GM21360 (cell line): ENCODE measurements at regions not wholly inside any gene's neighbourhood (a gene's known extent, or its start where the extent isn't known, plus 50 kb on each side); places are given as distances from the start of the nearest gene placed in this dataset.
A peak's percentile ranks its signal among the peaks of the same experiment; 100 is the strongest.

ENCODE experiments used
- ATAC-seq: cut with Tn5 transposase; IDR thresholded peaks from one replicate; pipeline ENCODE4 v1.9.1; 2021; ENCODE audit warnings: mild to moderate bottlenecking, moderate library complexity; ENCODE audit not compliant: unreplicated experiment

DNA sequence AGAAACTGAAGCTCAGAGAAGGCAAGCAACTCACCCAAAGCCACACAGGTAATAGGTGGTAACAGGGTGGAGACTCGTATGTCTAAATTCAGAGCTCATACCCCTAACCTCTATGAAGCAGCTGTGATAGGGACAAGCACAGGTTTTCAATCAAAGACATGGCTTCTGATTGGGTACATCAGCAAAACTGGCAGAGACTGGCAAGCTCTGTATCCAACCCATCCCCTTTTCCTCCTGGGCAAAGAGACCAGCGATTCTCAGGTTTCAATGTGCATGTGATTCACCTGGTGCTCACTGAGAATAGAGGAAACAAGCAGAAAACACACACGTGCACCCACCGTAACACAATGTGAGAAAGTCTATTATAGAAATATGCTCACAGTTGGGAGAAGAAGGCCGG is 153.0 kb downstream of the SMIM20 start:
- ATAC-seq, result no peak

DNA sequence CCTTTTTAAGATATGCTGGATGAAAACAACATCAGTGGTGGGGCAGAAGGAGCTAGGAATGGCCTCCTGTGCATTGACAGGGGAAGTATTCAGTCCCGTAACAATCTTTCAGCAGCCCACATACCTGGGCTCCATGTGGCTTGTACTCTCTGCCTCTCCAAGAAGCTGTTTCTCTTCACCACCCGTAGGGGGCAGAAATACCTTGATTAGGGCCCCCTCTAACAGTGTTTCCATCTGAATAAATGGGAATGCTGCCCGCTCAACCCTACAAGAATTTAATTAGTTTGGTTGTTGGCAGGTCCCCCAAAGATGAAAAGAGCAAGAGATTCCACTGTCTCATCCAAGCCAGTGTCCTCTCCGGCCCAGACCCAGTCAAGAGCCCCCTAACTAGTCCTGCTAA is 155.2 kb downstream of the SMIM20 start:
- ATAC-seq, result no peak

DNA sequence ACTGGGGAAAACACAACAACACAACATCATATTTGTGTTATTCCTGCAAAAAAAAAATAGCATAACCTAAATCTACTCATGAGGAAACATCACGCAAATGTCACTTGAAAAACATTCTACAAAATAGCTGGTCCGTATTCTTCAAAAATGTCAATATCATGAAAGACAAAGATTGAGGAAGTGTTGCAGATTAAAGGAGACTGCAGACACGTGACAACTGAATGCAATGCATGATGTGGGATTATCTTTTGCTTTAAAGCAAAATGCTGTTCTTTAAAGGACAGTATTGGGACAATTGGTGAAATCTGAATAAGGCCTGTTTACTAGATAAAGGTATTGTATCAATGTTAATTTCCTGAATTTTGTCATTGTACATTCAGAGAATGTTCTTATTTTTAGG is 157.7 kb downstream of the SMIM20 start:
- no peak for ATAC-seq

DNA sequence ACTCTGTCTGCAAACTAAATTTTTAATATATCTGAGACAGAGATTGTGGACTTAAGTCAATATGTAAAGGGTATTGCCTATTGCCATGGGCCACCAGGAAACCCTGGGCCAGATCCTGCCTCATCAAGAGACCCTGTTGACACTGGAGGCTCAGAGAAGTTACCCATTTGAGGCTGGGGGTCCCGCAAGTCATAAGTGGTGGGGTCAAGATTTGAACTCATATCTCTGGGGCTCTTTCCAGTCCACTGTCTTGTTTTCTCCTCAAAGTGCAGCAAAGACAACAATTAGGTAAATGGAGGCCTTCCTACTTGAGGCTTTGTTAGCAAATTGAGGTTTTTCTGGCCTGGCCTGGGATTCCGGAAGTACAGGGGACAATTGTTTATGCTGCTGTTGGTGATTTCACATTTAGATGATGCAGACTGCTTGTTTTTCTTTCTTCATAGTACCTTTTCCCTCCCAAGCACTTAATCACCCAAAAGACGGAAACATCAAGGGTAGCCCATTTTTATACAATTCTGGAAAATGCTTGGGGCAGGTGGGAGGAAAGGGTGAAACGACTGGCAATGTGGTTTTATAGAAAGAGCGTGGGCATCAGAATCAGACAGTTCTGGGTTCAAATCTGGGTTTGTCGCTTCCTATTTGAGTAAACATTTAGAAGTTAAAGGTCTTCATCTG is 160.0 kb downstream of the SMIM20 start:
- no peak for ATAC-seq

DNA sequence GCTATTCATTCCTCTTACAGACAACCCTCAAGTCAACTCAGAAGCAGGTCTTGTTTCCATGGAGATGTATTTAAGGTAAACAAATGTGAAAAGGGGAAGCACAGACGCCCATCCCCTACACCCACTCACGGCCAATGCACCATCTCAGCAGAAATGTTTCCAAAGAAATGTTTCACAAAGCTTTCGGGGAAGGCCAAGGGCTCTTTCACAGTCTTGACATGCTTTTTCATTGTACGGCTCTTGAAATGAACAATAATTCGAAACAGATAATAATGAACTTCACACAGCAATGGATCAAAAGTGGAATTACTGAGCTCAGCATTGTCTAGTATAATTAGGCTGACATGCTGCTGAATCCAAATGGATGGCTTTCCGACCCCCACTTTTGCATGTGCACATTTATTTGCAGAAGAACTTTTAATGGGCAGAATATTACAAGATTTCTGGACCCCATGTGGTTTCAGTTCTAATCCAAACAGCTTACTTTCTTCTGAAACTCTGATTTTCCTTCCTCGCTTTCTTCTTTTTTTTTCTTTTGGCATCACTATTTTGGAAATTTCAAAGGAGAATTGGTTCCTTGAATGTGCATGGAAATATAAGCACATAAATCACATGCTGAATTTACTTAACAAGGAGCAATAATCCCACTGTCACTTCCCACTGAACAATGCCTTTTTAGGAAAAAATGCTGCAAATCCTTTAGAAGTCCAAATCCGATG is 160.9 kb downstream of the SMIM20 start:
- ATAC-seq, result peak; percentile 82

DNA sequence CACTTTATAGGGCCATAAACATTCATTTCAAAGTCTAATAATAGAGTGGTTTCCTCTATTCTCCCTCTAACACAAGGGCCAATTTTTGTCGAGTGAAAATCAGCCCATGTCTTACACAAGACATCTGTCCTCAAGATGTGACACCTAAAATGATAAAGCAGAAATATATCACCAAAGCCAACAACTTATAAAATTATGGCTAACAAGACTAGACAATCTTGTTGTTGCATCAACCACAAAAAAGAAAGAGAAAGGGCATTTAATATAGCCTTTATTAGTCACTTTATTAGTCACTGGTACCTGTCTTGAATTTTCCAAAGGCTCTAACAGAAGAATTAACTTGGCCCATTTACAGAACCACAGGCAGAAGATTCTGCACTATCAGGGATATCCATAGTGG is 161.6 kb downstream of the SMIM20 start:
- ATAC-seq, result no peak

DNA sequence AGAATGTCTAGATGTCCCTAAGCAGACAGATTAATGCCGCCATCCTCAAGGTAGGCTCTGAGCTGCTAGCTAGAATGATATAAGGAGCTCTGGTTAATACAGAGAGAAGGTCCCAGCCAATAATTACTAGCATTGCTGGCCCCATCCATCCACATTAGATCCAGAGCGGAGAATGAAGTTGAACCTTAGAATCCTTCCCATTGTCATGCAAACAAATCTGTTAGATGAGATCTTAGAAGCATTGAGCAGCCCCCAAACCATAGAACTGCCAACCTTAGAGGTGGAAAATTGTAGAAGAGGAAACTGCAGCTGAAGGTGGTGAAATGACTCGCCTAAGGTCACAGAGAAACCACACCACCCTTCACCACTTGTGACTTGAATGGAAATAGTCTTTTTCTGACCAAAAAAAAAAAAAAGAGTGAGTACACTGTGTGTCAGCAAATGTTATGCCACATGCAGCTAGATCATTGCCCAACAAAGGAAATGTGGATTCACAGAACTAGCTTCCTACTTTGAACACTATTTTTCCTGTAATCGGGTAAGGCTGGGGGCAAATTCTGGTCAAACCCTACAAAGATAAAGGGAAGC is 162.1 kb downstream of the SMIM20 start:
- peak; percentile 74 for ATAC-seq

DNA sequence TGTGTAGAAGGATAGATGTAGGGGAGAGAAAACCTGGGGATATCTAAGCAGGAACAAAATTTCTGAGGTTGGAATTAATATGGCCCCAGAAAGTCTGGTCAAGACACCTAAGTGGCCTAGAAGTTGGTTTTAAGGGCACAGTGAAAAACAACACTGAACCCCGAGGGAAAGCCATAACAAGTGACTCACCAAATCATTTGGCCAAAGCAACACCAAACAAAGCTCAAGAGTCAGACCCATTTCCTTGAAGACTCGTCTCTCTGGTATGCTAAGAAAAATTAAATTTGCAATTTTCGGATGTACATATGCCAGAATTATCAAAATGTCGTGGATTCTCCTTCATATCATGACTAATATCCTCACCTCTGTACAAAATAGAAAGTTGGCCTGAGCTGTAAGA is 162.9 kb downstream of the SMIM20 start:
- no peak for ATAC-seq

DNA sequence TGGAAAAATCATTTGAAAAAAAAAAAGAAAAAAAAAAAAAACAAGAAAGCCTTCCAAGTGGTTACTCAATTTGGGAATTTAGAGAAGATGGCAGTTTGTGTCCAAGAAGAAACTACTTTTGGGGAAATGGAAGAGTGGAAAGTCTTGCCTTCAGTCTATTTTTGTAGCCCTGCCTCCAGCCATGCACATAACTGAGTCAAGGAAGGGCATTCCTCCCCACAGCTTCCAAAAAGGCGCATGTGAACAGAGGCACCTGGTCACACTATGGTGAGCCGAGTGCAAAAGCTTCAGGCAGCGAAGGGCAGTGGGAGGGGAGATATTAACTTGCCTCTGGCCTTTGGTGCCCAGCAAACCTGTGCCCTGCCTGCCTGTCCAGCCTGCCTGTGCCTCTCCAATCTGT is 163.7 kb downstream of the SMIM20 start:
- no peak for ATAC-seq

DNA sequence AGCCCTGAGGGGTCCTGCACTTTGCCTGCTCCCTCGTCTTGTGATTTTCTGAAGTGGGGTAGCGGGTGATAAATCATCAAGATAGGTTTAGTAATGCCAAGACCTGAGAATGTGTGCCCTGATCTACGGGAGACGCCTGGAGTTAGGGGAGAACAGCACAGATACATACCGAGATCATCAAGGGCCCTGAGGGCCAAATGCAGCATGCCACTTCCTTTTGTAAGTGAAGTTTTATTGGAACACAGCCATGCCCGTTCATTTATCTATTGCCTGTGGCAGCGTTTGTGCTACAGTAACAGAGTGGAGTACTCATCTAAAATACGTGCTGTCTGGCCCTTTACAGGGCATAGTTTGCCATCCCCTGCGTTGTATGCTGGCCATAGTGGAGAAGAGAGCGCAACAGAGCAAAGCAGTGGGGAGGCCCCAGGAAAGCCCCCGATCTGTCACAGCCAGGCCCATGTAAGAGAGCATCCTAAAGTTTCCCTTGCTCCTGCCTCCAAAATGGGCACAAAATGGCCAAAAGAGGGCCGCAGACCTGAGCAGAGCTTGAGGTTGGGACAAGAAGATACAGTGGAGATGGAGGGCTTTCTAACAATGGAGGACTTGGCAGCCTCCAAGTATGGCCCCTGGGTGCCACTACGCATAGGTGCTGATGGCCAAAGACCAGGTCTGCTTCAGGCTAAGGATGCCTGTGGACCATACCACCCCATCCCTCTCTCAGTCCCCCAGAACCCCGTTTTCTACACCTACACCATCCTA is 167.0 kb downstream of the SMIM20 start:
- ATAC-seq, result no peak

DNA sequence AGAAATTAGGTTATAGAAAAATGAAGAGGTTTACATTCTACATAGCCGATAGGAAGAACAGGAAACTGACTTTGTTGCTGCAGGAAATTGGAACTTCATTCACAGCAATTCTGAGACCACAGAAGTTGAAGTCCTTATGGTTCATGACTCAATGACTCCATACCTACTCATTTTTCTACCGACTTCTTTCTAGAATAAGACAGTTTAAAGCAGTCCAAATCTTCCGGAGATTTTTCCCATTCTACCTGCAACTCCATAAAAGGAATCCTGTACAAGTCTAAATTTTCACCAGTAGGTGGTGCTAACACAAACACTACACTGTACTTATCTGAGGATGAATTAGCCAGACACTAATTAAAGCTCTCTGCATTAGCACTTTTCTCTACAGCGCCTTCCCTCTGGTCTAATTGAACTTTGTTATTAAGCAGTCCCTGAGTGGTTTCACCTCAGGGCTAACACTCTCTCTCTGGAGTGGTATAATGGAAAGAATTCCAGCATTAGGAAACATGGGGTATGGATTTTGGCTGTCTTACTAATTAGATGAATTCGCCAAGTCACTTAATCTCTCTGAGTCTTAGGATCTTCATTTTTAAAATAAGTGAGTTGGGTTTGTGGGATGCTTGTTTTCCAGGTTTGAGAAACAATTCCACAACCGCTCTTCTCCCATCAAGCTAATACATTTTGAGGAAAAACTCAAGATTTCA is 167.9 kb downstream of the SMIM20 start:
- no peak for ATAC-seq

DNA sequence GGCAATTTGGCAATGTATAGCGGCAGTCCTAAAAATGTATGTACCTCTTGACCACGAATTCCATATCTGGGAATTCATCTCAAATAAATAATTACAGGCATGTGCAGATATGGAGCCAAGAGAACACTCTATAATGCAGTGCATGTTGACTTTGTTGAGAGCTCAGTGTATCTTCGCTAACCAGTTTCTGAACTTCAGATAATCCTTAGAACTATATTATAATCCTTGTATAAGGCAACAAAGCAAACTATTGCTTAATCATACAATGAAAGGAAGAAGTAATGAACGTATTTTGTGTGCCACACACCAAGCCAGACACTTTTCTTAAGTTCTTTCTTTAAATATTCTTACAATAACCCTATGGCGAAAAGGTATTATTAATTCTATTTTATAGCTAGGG is 168.5 kb downstream of the SMIM20 start:
- no peak for ATAC-seq

DNA sequence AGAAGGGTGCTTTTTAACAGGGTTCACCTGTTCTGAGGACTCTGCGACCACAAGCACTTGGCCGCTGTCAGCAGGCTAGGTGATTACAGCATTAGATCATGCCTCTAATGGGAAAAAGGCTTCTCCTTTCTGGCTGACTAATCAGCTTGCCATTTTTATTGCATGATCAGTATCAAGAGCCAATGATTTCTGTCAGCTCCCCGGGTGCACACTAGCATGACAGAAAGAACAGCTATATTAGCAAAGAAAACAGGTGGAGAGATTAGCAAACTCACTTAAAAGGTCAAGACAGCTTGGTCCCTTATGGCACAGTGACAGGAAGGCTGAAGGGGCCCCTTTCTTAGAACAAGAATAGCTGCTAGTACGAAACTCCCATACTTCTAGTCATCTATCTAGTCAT is 170.0 kb downstream of the SMIM20 start:
- peak; percentile 70 for ATAC-seq

DNA sequence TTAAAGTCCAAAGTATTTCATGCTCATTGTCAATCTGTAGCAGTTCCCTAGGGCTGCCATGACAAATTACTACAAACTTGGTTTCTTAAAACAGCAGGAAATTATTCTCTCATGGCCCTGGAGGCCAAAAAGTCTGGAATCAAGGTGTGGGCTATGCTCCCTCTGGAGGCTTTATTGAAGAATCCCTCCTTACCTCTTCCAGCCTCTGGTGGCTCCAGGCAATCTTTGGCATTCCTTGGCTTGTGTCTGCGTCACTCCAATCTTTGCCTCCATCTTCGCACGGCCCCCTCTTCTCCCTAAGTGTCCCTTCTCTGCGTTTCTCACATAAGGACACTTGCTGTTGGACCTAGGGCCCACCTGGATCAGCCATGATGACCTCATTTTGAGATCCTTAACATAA is 170.4 kb downstream of the SMIM20 start:
- ATAC-seq, result no peak

DNA sequence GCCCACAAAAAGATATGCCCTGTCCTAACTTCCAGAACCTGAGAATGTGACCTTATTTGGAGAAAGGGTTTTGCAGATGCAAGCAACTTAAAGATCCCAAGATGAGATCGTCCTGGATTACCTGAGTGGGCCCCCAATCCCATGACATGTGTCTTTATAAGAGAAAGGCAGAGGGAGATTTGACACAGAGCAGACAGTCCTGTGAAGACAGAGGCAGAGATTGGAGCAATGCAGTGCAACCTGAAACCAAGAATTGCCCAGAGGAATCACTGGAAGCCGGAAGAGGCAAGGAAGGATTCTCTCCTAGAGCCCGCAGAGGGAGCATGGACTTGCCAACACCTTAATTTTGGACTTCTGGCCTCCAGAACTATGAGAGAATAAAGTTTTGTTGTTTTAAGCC is 171.5 kb downstream of the SMIM20 start:
- ATAC-seq, result no peak

DNA sequence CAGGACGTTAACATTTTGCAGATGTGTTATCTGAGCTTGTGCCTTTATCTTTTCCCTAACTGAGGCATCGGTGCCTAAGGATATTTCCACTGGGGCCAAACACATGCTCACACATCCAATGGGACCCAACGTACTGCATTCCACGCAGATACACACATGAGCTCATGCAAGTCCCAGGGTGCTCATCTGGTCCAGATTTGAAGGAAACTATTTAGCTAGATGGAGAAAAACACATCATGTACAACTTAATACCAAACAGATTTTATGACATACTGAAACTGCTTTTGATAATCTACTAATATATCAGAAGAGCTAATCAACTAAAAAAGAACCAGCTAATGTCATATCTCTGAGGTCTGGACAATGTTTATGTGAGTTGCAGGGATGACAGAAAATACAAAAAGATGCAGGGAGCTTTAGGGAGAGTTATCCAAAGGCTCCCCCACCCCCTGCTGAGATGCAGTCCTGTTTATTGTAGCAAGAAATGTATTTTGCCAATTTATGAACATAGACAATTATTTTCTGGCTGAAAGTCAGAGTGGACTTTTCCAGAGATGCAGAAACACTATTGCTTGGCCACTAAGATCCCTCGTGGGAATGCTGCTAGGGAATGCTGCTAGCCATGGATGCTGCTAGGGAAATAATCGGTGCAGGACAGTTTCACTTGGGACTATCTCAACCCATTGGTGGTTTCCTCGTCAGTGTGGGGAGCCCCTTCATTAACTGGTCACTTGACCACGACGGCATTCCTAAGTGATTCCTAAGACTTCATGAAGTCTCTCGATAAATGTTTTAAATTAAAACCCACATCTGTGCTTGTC is 172.8 kb downstream of the SMIM20 start:
- no peak for ATAC-seq

DNA sequence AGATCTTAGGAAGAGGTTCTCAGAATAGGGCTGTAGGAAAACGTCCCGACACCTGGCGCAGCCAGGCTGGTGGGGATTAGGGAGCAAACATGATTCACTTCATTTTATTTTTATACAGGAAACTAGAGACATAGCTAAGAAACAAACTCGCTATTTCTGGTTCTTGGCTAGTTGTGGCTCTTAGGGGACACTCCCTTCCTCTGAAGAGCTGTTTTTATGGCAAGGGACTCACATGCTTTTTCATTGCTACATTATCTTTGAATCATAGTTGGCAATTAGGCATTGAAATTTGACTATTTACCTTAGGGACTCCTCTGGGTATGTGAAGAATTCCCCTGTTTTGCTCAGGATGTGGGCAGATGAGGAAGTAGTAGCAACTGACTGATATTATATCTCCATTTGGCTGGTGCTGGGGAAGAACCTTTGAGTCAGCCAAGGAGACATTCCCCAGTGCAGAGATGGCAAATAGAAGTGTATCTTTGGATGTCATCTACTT is 174.5 kb downstream of the SMIM20 start:
- ATAC-seq, result peak; percentile 57

DNA sequence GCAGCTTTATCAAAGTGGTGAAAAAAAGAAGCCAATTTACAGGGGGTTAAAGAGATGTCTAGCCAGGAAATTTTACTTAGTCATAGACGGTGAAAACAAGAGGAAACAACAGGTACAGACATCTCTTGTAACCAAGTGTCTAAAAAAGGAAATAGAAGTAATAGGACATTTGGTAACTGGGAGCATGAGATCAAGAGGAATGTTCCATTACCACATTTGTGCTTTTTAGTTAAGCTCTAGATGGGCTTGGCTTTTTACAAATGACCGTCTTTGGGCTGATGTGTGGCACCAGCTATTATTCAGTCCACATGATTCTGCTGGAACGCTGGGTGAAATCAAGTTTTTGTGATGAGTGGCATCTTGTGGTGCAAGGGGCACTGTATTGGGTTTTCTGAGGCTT is 179.5 kb downstream of the SMIM20 start:
- ATAC-seq, result no peak

DNA sequence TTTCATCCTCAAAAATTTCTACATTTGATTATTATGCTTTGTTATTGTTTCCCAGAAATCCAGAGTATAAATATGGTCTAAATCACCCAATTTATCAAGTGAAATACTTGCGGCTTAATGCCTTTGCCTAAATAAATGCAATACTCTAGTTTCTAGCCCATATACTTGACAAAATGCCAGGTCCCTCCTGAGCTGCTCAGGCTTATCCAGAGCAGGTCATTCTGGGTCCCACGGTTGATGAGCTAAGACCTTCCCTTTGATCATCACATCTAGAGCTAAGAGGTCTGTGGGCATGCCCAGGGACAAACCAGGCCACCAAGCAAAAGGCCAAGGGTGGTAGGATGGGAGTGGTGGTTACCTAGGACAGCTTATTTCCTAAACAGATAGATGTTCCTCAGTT is 180.1 kb downstream of the SMIM20 start:
- no peak for ATAC-seq

DNA sequence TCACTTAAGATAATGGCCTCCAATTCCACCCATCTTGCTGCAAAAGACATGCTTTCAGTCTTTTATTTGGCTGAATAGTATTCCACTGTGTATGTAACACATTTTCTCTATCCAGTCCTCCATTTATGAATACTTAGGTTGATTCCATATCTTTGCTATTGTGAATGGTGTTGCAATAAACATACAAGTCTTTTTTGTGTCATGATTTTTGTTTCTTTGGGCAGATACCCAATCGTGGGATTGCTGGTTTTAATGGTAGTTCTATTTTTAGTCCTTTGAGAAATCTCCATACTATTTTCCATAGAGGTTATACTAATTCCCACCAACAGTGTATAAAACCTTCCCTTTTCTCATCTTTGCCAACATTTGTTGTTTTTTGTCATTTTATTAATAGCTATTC is 180.9 kb downstream of the SMIM20 start:
- no peak for ATAC-seq
